ENCODE measurements at regions not wholly inside any gene's neighbourhood (a gene's known extent, or its start where the extent isn't known, plus 50 kb on each side); places are given as distances from the start of the nearest gene placed in this dataset.

- TF ChIP-seq, protein P1, sequence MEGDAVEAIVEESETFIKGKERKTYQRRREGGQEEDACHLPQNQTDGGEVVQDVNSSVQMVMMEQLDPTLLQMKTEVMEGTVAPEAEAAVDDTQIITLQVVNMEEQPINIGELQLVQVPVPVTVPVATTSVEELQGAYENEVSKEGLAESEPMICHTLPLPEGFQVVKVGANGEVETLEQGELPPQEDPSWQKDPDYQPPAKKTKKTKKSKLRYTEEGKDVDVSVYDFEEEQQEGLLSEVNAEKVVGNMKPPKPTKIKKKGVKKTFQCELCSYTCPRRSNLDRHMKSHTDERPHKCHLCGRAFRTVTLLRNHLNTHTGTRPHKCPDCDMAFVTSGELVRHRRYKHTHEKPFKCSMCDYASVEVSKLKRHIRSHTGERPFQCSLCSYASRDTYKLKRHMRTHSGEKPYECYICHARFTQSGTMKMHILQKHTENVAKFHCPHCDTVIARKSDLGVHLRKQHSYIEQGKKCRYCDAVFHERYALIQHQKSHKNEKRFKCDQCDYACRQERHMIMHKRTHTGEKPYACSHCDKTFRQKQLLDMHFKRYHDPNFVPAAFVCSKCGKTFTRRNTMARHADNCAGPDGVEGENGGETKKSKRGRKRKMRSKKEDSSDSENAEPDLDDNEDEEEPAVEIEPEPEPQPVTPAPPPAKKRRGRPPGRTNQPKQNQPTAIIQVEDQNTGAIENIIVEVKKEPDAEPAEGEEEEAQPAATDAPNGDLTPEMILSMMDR (IDR thresholded peaks at IDR 0.05; ENCODE audit: borderline replicate concordance, extremely low read depth, low read length, poor library complexity, severe bottlenecking): no peak
- no peak for TF ChIP-seq EZH2 (IDR thresholded peaks at IDR 0.05; ENCODE audit: borderline replicate concordance, low read depth, low read length, severe bottlenecking)
These were observed 90.4 kb upstream of the FAM110C start for GRCh38 chr2:136666-137065.
